Endothelial cell of umbilical vein (primary cell): ENCODE measurements at regions not wholly inside any gene's neighbourhood (a gene's known extent, or its start where the extent isn't known, plus 50 kb on each side); places are given as distances from the start of the nearest gene placed in this dataset.

ENCODE experiments used
- BruUV-seq: library from RNA; stranded (reverse); fragments of 400-500 nt; replicated peaks from 2 replicates; lab custom pipeline; 2021; lab: Mats Ljungman, UMichigan
- CTCF ChIA-PET: fragments of 300-600, 350-600 bp; sonication (Branson Sonifier 250); formaldehyde crosslinking; loops from one replicate; lab custom pipeline; 2021; ENCODE audit warnings: antibody characterized with exemption, inconsistent platforms; lab: Charles Lee
- POLR2A ChIA-PET: fragments of 300-600, 350-600 bp; sonication (Branson Sonifier 250); formaldehyde crosslinking; loops from one replicate; lab custom pipeline; 2021; ENCODE audit warnings: antibody characterized with exemption, inconsistent platforms; lab: Charles Lee
- DNase-seq: peaks from one replicate; pipeline ENCODE4 v3.0.0-alpha.2; 2011; ENCODE audit warnings: low read depth, low spot score
- FAIRE-seq: peaks from 2 replicates; lab custom pipeline; 2011; peaks lifted over from hg19 to GRCh38; lab: Jason Lieb, UNC
- H2AFZ ChIP-seq: 2 replicates; pipeline ENCODE4 v1.6.0; 2012; ENCODE audit warnings: low read depth, low read length, control low read depth, inconsistent platforms
- H3K27ac ChIP-seq: 2 replicates; pipeline ENCODE4 v1.5.1; 2011; ENCODE audit warnings: low read depth, mild to moderate bottlenecking, control low read depth, low read length, moderate library complexity; ENCODE audit not compliant: insufficient read depth
- H3K27me3 ChIP-seq, 2 experiments: 2 replicates each; pipeline versions ENCODE4 v1.6.0 to v1.6.1; 2011; ENCODE audit warnings: low read length in 2 of 2, mixed read lengths in 1 of 2; ENCODE audit not compliant: control insufficient read depth in 2 of 2, insufficient read depth in 2 of 2
- H3K36me3 ChIP-seq, 2 experiments: 2 replicates in 1 of 2; 3 replicates in 1 of 2; pipeline ENCODE4 v1.5.1; 2011; ENCODE audit warnings: low read length in 2 of 2, mild to moderate bottlenecking in 1 of 2, moderate library complexity in 1 of 2; ENCODE audit not compliant: control insufficient read depth in 2 of 2, insufficient read depth in 2 of 2; ENCODE audit errors: extremely low read depth in 1 of 2
- H3K4me1 ChIP-seq: 3 replicates; pipeline ENCODE4 v1.5.1; 2011; ENCODE audit warnings: mild to moderate bottlenecking, low read length; ENCODE audit not compliant: control insufficient read depth, insufficient read depth; ENCODE audit errors: extremely low read depth
- H3K4me2 ChIP-seq: 2 replicates; pipeline ENCODE4 v1.6.1; 2011; ENCODE audit warnings: low read length, control low read depth, mixed read lengths; ENCODE audit not compliant: insufficient read depth
- H3K4me3 ChIP-seq, 3 experiments: fragments of 200-600 bp in 1 of 3; sonication (generic), shearing (Covaris generic) in 1 of 3; replicated peaks in 1 of 3; 2 replicates each; pipeline ENCODE4 v1.5.1; 2011 to 2016; ENCODE audit warnings: control low read depth in 3 of 3, low read length in 3 of 3, mild to moderate bottlenecking in 2 of 3, inconsistent platforms in 1 of 3, low read depth in 1 of 3, moderate library complexity in 1 of 3; ENCODE audit not compliant: insufficient read depth in 1 of 3
- H3K79me2 ChIP-seq: 2 replicates; pipeline ENCODE4 v1.6.0; 2012; ENCODE audit warnings: low read length, inconsistent platforms; ENCODE audit not compliant: control insufficient read depth, insufficient read depth
- H3K9ac ChIP-seq: replicated peaks from 2 replicates; pipeline ENCODE3; 2011; ENCODE audit warnings: low read length, control low read depth; ENCODE audit not compliant: insufficient read depth; ENCODE audit errors: extremely low read depth
- H3K9me1 ChIP-seq: replicated peaks from 3 replicates; pipeline ENCODE4 v1.6.0; 2011; ENCODE audit warnings: mild to moderate bottlenecking, low read length; ENCODE audit not compliant: control insufficient read depth, insufficient read depth; ENCODE audit errors: extremely low read depth
- H3K9me3 ChIP-seq: replicated peaks from 2 replicates; pipeline ENCODE4 v1.5.1; 2012; ENCODE audit warnings: low read length, inconsistent platforms; ENCODE audit not compliant: control insufficient read depth, insufficient read depth
- H4K20me1 ChIP-seq: replicated peaks from 2 replicates; pipeline ENCODE3; 2011; ENCODE audit warnings: mild to moderate bottlenecking, low read length; ENCODE audit not compliant: control insufficient read depth, insufficient read depth; ENCODE audit errors: extremely low read depth
- EZH2 ChIP-seq: IDR thresholded peaks from 2 replicates; pipeline ENCODE4 v1.6.1; 2012; ENCODE audit warnings: borderline replicate concordance, low read depth, mild to moderate bottlenecking, moderate library complexity, low read length, inconsistent platforms; ENCODE audit not compliant: severe bottlenecking
- FOS ChIP-seq: IDR thresholded peaks from 2 replicates; pipeline ENCODE4 v1.6.1; 2011; ENCODE audit warnings: mild to moderate bottlenecking, low read length, moderate library complexity, borderline replicate concordance; ENCODE audit not compliant: insufficient read depth
- GATA2 ChIP-seq: IDR thresholded peaks from 2 replicates; pipeline ENCODE4 v1.7.0; 2011; ENCODE audit warnings: low read depth, mild to moderate bottlenecking, moderate library complexity, mixed read lengths, low read length; ENCODE audit not compliant: insufficient read length, insufficient read depth
- JUN ChIP-seq: IDR thresholded peaks from 2 replicates; pipeline ENCODE4 v1.6.1; 2011; ENCODE audit warnings: borderline replicate concordance, low read depth; ENCODE audit not compliant: insufficient read length, insufficient read depth
- MYC ChIP-seq: IDR thresholded peaks from one replicate; pipeline ENCODE4 v1.6.1; 2011; ENCODE audit warnings: mild to moderate bottlenecking, low read depth, low read length
- POLR2A ChIP-seq: IDR thresholded peaks from 2 replicates; pipeline ENCODE4 v1.6.1; 2012; ENCODE audit warnings: low read depth, mild to moderate bottlenecking, control low read depth, low read length
- POLR2AphosphoS5 ChIP-seq: IDR thresholded peaks from 2 replicates; pipeline ENCODE4 v1.6.1; 2012; ENCODE audit warnings: low read depth, mild to moderate bottlenecking, control low read depth, low read length, moderate library complexity; ENCODE audit not compliant: insufficient read depth
- dilution Hi-C: fragments of 300-500 bp; cut with MboI; formaldehyde crosslinking; loops from one replicate; pipeline ENCODE4 v1.15.0; 2019; ENCODE audit warnings: low sequenced_read_pairs; ENCODE audit not compliant: extremely low pct_ligation_motif_present
- intact Hi-C: fragments of 100-400 bp; cut with micrococcal nuclease; formaldehyde crosslinking; loops from one replicate; pipeline ENCODE4 v1.10.0; 2022
- TF ChIP-seq, protein P1 (sequence below): IDR thresholded peaks from 2 replicates; pipeline ENCODE4 v1.6.1; 2011; ENCODE audit not compliant: insufficient read depth, insufficient read length
- TF ChIP-seq, protein P2 (sequence below), 2 donors: IDR thresholded peaks; 1 replicate in 1 of 2; 2 replicates in 1 of 2; pipeline ENCODE4 v1.5.1; 2011; ENCODE audit warnings: low read length in 2 of 2, mild to moderate bottlenecking in 2 of 2, moderate library complexity in 2 of 2, control low read depth in 1 of 2, inconsistent platforms in 1 of 2, low read depth in 1 of 2; ENCODE audit not compliant: insufficient read depth in 1 of 2; ENCODE audit errors: extremely low read depth in 1 of 2

DNA sequence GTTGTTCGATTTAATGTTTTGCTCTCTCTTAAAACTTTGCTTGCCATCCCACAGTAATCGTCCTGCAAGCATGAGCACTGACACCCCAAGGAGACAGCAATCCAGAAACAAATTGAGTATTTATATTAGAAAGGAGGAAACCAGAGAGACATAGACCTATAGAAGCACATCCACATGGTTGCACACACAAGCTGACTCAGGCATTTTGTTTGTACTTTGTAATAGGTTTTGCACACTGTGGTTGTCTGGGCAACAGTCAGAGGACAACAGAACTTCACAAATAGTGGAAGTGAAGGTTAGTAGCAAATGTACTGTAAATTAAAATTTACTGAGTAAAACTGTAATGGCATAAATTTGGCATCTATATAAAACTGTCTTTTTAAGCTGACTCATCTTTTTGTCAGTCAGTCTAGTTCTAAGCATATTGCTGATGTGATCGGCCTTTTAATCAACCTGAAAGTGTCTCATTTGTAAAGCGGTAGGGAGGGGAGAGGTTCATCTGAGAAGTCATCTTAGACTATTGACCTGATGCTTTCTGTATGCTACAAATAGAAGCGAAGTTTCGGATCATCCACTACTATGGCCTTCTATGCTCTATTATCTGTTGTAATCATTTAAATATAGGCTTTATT, 1624.7 kb downstream of the ARAP2 start:
- TF ChIP-seq GATA2 (no peak), EZH2 (no peak), FOS (no peak), POLR2A (no peak), JUN (no peak), POLR2AphosphoS5 (no peak), MYC (no peak)
- TF ChIP-seq, protein P1, sequence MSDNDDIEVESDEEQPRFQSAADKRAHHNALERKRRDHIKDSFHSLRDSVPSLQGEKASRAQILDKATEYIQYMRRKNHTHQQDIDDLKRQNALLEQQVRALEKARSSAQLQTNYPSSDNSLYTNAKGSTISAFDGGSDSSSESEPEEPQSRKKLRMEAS: no peak
- TF ChIP-seq, protein P2, sequence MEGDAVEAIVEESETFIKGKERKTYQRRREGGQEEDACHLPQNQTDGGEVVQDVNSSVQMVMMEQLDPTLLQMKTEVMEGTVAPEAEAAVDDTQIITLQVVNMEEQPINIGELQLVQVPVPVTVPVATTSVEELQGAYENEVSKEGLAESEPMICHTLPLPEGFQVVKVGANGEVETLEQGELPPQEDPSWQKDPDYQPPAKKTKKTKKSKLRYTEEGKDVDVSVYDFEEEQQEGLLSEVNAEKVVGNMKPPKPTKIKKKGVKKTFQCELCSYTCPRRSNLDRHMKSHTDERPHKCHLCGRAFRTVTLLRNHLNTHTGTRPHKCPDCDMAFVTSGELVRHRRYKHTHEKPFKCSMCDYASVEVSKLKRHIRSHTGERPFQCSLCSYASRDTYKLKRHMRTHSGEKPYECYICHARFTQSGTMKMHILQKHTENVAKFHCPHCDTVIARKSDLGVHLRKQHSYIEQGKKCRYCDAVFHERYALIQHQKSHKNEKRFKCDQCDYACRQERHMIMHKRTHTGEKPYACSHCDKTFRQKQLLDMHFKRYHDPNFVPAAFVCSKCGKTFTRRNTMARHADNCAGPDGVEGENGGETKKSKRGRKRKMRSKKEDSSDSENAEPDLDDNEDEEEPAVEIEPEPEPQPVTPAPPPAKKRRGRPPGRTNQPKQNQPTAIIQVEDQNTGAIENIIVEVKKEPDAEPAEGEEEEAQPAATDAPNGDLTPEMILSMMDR (IDR thresholded peaks at IDR 0.05; ENCODE audit: extremely low read depth in 1 of 2, insufficient read depth in 1 of 2, low read depth in 1 of 2, low read length in 2 of 2): no peak
- ChIA-PET POLR2A (no interaction called here), CTCF (no interaction called here)
- no peak overlapping the region for H2AFZ ChIP-seq
- no peak overlapping the region for H3K4me3 ChIP-seq
- no peak overlapping the region for H3K27ac ChIP-seq
- H3K27me3 ChIP-seq: no peaks in the 10 kb centered on the region
- no peak overlapping the region for H3K4me2 ChIP-seq
- no peaks in the 10 kb centered on the region for H3K79me2 ChIP-seq
- no peaks in the 10 kb centered on the region for H3K36me3 ChIP-seq
- no peaks in the 10 kb centered on the region for H3K4me1 ChIP-seq
- H3K9ac ChIP-seq: no peak overlapping the region
- dilution Hi-C loops: no loop called here
- H3K9me1 ChIP-seq: no peaks in the 10 kb centered on the region
- DNase-seq (no peak), FAIRE-seq (no peak)
- no peaks in the 10 kb centered on the region for H4K20me1 ChIP-seq
- intact Hi-C loops: no loop called here
- BruUV-seq: no TSS peak
- H3K9me3 ChIP-seq: peaks cover 1% of the 10 kb centered on the region
